ENCODE measurements at regions not wholly inside any gene's neighbourhood (a gene's known extent, or its start where the extent isn't known, plus 50 kb on each side); places are given as distances from the start of the nearest gene placed in this dataset.

- no peak for DNase-seq
Observed at GRCh38 chr20:11437611-11438380, 479.9 kb upstream of the BTBD3 start.

GRCh38 chr20:11438412-11438811 lies 479.3 kb upstream of the BTBD3 start:
- DNase-seq, result no peak

GRCh38 chr20:11443382-11444119 lies 474.1 kb upstream of the BTBD3 start:
- no peak for DNase-seq

- DNase-seq, result no peak
Observed at GRCh38 chr20:11445161-11445560, 472.5 kb upstream of the BTBD3 start.

GRCh38 chr20:11445891-11446290 lies 471.8 kb upstream of the BTBD3 start:
- no peak for DNase-seq

- no peak for DNase-seq
Observed at GRCh38 chr20:11447371-11448100, 470.2 kb upstream of the BTBD3 start.

- DNase-seq, result no peak
Observed at GRCh38 chr20:11448554-11448953, 469.1 kb upstream of the BTBD3 start.

- no peak for DNase-seq
Observed at GRCh38 chr20:11451793-11452291, 465.9 kb upstream of the BTBD3 start.

- peak; percentile 23 for DNase-seq
Observed at GRCh38 chr20:11452326-11452725, 465.4 kb upstream of the BTBD3 start.

- peak; percentile 66 for DNase-seq
Observed at GRCh38 chr20:11453430-11453829, 464.3 kb upstream of the BTBD3 start.

- no peak for DNase-seq
Observed at GRCh38 chr20:11454966-11455799, 462.5 kb upstream of the BTBD3 start.

GRCh38 chr20:11457488-11457887 lies 460.2 kb upstream of the BTBD3 start:
- DNase-seq, result peak; percentile 25

GRCh38 chr20:11459090-11459890 lies 458.4 kb upstream of the BTBD3 start:
- DNase-seq, result peak; percentile 18

- DNase-seq, result no peak
Observed at GRCh38 chr20:11467436-11467835, 450.3 kb upstream of the BTBD3 start.

- no peak for DNase-seq
Observed at GRCh38 chr20:11468880-11469279, 448.8 kb upstream of the BTBD3 start.

GRCh38 chr20:11469795-11470435 lies 447.8 kb upstream of the BTBD3 start:
- no peak for DNase-seq

- DNase-seq, result no peak
Observed at GRCh38 chr20:11473983-11474382, 443.7 kb upstream of the BTBD3 start.

GRCh38 chr20:11483697-11484096 lies 434.0 kb upstream of the BTBD3 start:
- no peak for DNase-seq

- no peak for DNase-seq
Observed at GRCh38 chr20:11484479-11484878, 433.2 kb upstream of the BTBD3 start.

- peak; percentile 77 for DNase-seq
Observed at GRCh38 chr20:11492386-11492785, 425.3 kb upstream of the BTBD3 start.

- DNase-seq, result no peak
Observed at GRCh38 chr20:11492846-11493245, 424.8 kb upstream of the BTBD3 start.
